Neural progenitor cell (in vitro differentiated cells): ENCODE measurements at regions not wholly inside any gene's neighbourhood (a gene's known extent, or its start where the extent isn't known, plus 50 kb on each side); places are given as distances from the start of the nearest gene placed in this dataset.

ENCODE experiments used
- DNase-seq: peaks from one replicate; pipeline ENCODE4 v3.0.0-alpha.2; 2016; ENCODE audit warnings: low spot score
- H2AFZ ChIP-seq: fragments of 200-600 bp; sonication (generic); replicated peaks from 2 replicates; pipeline ENCODE4 v1.6.1; 2016; ENCODE audit warnings: antibody characterized with exemption
- H3F3A ChIP-seq: fragments of 200-600 bp; sonication (generic); 2 replicates; pipeline ENCODE4 v1.6.1; 2016; ENCODE audit warnings: antibody characterized with exemption, low read depth
- H3K27ac ChIP-seq: fragments of 200-600 bp; sonication (generic); 2 replicates; pipeline ENCODE4 v1.5.1; 2016; ENCODE audit warnings: mild to moderate bottlenecking
- H3K27me3 ChIP-seq: fragments of 200-600 bp; sonication (generic); 2 replicates; pipeline ENCODE4 v1.6.1; 2016; ENCODE audit warnings: mild to moderate bottlenecking, moderate library complexity
- H3K36me3 ChIP-seq: fragments of 200-600 bp; sonication (generic); 2 replicates; pipeline ENCODE4 v1.5.1; 2016
- H3K4me1 ChIP-seq: fragments of 200-600 bp; sonication (generic); 2 replicates; pipeline ENCODE4 v1.6.1; 2016; ENCODE audit warnings: mixed run types
- H3K4me2 ChIP-seq: fragments of 200-600 bp; sonication (generic); 2 replicates; pipeline ENCODE4 v1.6.1; 2016
- H3K4me3 ChIP-seq: fragments of 200-600 bp; sonication (generic); 2 replicates; pipeline ENCODE4 v1.5.1; 2016
- H3K79me2 ChIP-seq: fragments of 200-600 bp; sonication (generic); 2 replicates; pipeline ENCODE4 v1.6.1; 2016; ENCODE audit warnings: low read depth
- H3K9ac ChIP-seq: fragments of 200-600 bp; sonication (generic); 2 replicates; pipeline ENCODE4 v1.6.1; 2016
- H3K9me3 ChIP-seq: fragments of 200-600 bp; sonication (generic); 2 replicates; pipeline ENCODE4 v1.5.1; 2016; ENCODE audit warnings: low read depth
- H4K20me1 ChIP-seq: fragments of 200-600 bp; sonication (generic); 2 replicates; pipeline ENCODE4 v1.6.1; 2016; ENCODE audit warnings: low read depth
- H3K27ac Mint-ChIP-seq: 3 replicates; pipeline ENCODE4 v1.8.0; 2021; ENCODE audit warnings: mixed read lengths
- H3K27me3 Mint-ChIP-seq: 2 replicates; pipeline ENCODE4 v1.8.0; 2022; ENCODE audit warnings: low read depth, mild to moderate bottlenecking, inconsistent platforms, moderate library complexity, mixed read lengths; ENCODE audit not compliant: insufficient read depth
- H3K36me3 Mint-ChIP-seq: 3 replicates; pipeline ENCODE4 v1.8.0; 2021; ENCODE audit warnings: mixed read lengths
- H3K4me1 Mint-ChIP-seq: 3 replicates; pipeline ENCODE4 v1.8.0; 2021; ENCODE audit warnings: mixed read lengths
- H3K4me3 Mint-ChIP-seq: 3 replicates; pipeline ENCODE4 v1.8.0; 2021; ENCODE audit warnings: mild to moderate bottlenecking, moderate library complexity, mixed read lengths
- H3K9me3 Mint-ChIP-seq: 3 replicates; pipeline ENCODE4 v1.8.0; 2020; ENCODE audit warnings: mixed read lengths
- EZH2 ChIP-seq: fragments of 200-600 bp; sonication (generic); IDR thresholded peaks from 2 replicates; pipeline ENCODE4 v1.6.1; 2017; ENCODE audit warnings: antibody characterized with exemption, mild to moderate bottlenecking, moderate library complexity
- EZH2phosphoT487 ChIP-seq: fragments of 200-600 bp; sonication (generic); IDR thresholded peaks from 2 replicates; pipeline ENCODE4 v1.6.1; 2017; ENCODE audit warnings: antibody characterized with exemption
- TF ChIP-seq, protein P1 (sequence below): fragments of 200-600 bp; sonication (generic); IDR thresholded peaks from 2 replicates; pipeline ENCODE4 v1.5.1; 2017; ENCODE audit warnings: antibody characterized with exemption, mild to moderate bottlenecking

DNA sequence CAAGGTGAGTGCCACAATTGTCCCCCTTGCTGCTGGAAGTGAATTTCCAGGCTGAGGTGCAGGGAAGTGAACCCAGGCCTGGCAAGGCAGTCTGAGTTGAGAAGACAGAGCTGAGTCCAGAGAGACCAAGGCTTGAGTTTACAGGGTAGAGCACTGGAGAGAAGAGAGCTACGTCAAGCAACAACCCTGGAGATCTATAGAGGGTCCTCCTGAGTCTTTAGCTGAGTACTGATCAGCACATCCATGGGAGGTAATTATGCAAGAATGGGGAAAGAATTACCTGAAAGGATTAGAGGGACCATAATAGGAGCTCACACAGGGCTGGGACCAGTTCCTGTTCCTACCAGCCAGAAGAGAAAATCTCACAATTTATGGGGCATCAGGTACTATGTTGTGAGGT is 190.7 kb downstream of the NEDD1 start:
- Histone ChIP-seq H3K27ac (no peak overlapping the region), H2AFZ (peak overlapping the region; percentile 18), H3K9me3 (peaks cover 11% of the 10 kb centered on the region), H3K4me3 (no peak overlapping the region), H3K9ac (no peak overlapping the region), H3K4me1 (peaks cover 16% of the 10 kb centered on the region), H3K79me2 (no peaks in the 10 kb centered on the region), H4K20me1 (no peaks in the 10 kb centered on the region), H3K36me3 (peaks cover 5% of the 10 kb centered on the region), H3F3A (peaks cover 7% of the 10 kb centered on the region), H3K4me2 (peak overlapping the region; percentile 42), H3K27me3 (no peaks in the 10 kb centered on the region)
- Mint-ChIP-seq H3K36me3 (peaks cover 11% of the 10 kb centered on the region), H3K4me1 (peaks cover 12% of the 10 kb centered on the region), H3K27me3 (peaks cover 2% of the 10 kb centered on the region), H3K9me3 (peaks cover 24% of the 10 kb centered on the region), H3K4me3 (no peak overlapping the region), H3K27ac (no peak overlapping the region)
- DNase-seq: no peak
- TF ChIP-seq, protein P1, sequence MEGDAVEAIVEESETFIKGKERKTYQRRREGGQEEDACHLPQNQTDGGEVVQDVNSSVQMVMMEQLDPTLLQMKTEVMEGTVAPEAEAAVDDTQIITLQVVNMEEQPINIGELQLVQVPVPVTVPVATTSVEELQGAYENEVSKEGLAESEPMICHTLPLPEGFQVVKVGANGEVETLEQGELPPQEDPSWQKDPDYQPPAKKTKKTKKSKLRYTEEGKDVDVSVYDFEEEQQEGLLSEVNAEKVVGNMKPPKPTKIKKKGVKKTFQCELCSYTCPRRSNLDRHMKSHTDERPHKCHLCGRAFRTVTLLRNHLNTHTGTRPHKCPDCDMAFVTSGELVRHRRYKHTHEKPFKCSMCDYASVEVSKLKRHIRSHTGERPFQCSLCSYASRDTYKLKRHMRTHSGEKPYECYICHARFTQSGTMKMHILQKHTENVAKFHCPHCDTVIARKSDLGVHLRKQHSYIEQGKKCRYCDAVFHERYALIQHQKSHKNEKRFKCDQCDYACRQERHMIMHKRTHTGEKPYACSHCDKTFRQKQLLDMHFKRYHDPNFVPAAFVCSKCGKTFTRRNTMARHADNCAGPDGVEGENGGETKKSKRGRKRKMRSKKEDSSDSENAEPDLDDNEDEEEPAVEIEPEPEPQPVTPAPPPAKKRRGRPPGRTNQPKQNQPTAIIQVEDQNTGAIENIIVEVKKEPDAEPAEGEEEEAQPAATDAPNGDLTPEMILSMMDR: no peak
- TF ChIP-seq EZH2: no peak
- no peak for TF ChIP-seq EZH2phosphoT487

DNA sequence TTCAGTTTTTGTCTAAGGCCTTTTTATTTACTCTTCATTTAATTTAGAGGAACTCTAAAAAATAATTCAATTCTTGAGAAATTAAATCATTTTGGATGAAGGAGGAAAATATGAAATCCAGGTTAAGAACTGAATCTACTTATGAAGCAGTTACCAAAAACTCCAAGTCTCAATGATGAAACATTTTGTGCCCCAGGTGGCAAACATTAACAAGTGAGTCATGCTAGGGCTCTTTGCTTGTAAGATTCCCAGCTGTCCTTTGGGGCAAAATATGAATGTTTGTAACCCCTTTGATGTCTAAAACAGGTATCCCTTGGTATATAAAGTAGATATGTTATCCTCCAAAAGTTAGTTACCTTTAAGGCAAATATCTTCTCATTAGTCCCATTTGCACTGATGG is 202.4 kb downstream of the NEDD1 start:
- Mint-ChIP-seq H3K4me1 (peaks cover 15% of the 10 kb centered on the region), H3K4me3 (no peak overlapping the region), H3K9me3 (peaks cover 41% of the 10 kb centered on the region), H3K27ac (no peak overlapping the region), H3K36me3 (peaks cover 17% of the 10 kb centered on the region), H3K27me3 (peaks cover 4% of the 10 kb centered on the region)
- Histone ChIP-seq H3K4me2 (no peak overlapping the region), H3K27me3 (no peaks in the 10 kb centered on the region), H2AFZ (no peak overlapping the region), H3K27ac (no peak overlapping the region), H4K20me1 (no peaks in the 10 kb centered on the region), H3K79me2 (no peaks in the 10 kb centered on the region), H3K4me1 (no peaks in the 10 kb centered on the region), H3F3A (no peaks in the 10 kb centered on the region), H3K9me3 (no peaks in the 10 kb centered on the region), H3K36me3 (no peaks in the 10 kb centered on the region), H3K9ac (no peak overlapping the region), H3K4me3 (no peak overlapping the region)
- no peak for TF ChIP-seq EZH2
- no peak for TF ChIP-seq EZH2phosphoT487
- TF ChIP-seq, protein P1: no peak
- DNase-seq: no peak

DNA sequence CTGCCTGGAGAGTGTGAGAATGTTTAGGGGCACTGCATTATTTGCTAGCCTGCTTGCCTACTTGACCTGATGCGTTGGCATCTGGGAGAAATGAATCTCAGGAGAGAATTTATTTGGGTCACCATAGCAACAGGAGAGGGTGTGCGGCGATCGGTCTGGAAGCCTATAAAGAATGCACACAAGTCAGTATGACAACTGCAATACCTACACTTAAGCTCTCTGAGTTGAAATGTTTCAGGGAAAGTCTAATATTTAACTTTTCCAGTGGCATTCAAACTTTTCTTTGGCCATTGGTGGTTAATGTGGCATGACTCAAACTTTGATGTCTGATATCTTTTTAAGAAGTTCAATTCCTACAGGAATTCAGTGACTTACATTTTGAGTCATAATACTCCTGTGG is 205.1 kb downstream of the NEDD1 start:
- H3K4me1 ChIP-seq: no peaks in the 10 kb centered on the region
- H3K9ac ChIP-seq: no peak overlapping the region
- Mint-ChIP-seq H3K4me1 (peaks cover 21% of the 10 kb centered on the region), H3K9me3 (peaks cover 18% of the 10 kb centered on the region), H3K36me3 (peaks cover 10% of the 10 kb centered on the region), H3K27me3 (peaks cover 7% of the 10 kb centered on the region), H3K27ac (peak overlapping the region; percentile 94), H3K4me3 (no peak overlapping the region)
- H2AFZ ChIP-seq: no peak overlapping the region
- no peaks in the 10 kb centered on the region for H3K79me2 ChIP-seq
- H3K4me2 ChIP-seq: no peak overlapping the region
- H3K36me3 ChIP-seq: no peaks in the 10 kb centered on the region
- DNase-seq: no peak
- H3K27ac ChIP-seq: no peak overlapping the region
- TF ChIP-seq EZH2 (no peak), EZH2phosphoT487 (no peak)
- TF ChIP-seq, protein P1: no peak
- H3F3A ChIP-seq: no peaks in the 10 kb centered on the region
- H3K9me3 ChIP-seq: no peaks in the 10 kb centered on the region
- H3K4me3 ChIP-seq: no peak overlapping the region
- no peaks in the 10 kb centered on the region for H3K27me3 ChIP-seq
- H4K20me1 ChIP-seq: no peaks in the 10 kb centered on the region
